HEK293T (cell line): ENCODE measurements at regions not wholly inside any gene's neighbourhood (a gene's known extent, or its start where the extent isn't known, plus 50 kb on each side); places are given as distances from the start of the nearest gene placed in this dataset.

ENCODE experiments used
- ARNT ChIP-seq: fragments of 450-650 bp; IDR thresholded peaks from 2 replicates; pipeline ENCODE4 v1.6.1; 2017; ENCODE audit warnings: mild to moderate bottlenecking
- ELF4 ChIP-seq: fragments of 450-650 bp; IDR thresholded peaks from 2 replicates; pipeline ENCODE4 v1.6.1; 2017; ENCODE audit warnings: antibody characterized with exemption
- FOXA1 ChIP-seq: fragments of 450-650 bp; IDR thresholded peaks from 2 replicates; pipeline ENCODE4 v1.6.1; 2016; ENCODE audit warnings: mild to moderate bottlenecking
- FOXK2 ChIP-seq: fragments of 450-650 bp; IDR thresholded peaks from 2 replicates; pipeline ENCODE4 v1.6.1; 2016; ENCODE audit warnings: mild to moderate bottlenecking
- HDGF ChIP-seq: fragments of 450-650 bp; IDR thresholded peaks from 2 replicates; pipeline ENCODE4 v1.6.1; 2017; ENCODE audit warnings: antibody characterized with exemption, borderline replicate concordance
- L3MBTL2 ChIP-seq: fragments of 450-650 bp; conservative IDR thresholded peaks from 2 replicates; pipeline ENCODE4 v1.6.1; 2016; ENCODE audit warnings: mild to moderate bottlenecking
- LEF1 ChIP-seq: fragments of 450-650 bp; IDR thresholded peaks from 2 replicates; pipeline ENCODE4 v1.6.1; 2017; ENCODE audit warnings: mild to moderate bottlenecking, borderline replicate concordance
- NFRKB ChIP-seq: fragments of 450-650 bp; IDR thresholded peaks from 2 replicates; pipeline ENCODE4 v1.6.1; 2016; ENCODE audit warnings: mild to moderate bottlenecking, moderate library complexity
- SP1 ChIP-seq: fragments of 450-650 bp; IDR thresholded peaks from 2 replicates; pipeline ENCODE4 v1.6.1; 2017
- SUZ12 ChIP-seq: fragments of 450-650 bp; IDR thresholded peaks from 2 replicates; pipeline ENCODE4 v1.6.1; 2016; ENCODE audit warnings: mild to moderate bottlenecking
- TARDBP ChIP-seq: fragments of 450-650 bp; IDR thresholded peaks from 2 replicates; pipeline ENCODE4 v1.6.1; 2016
- ZNF384 ChIP-seq: fragments of 450-650 bp; IDR thresholded peaks from 2 replicates; pipeline ENCODE4 v1.6.1; 2016

DNA sequence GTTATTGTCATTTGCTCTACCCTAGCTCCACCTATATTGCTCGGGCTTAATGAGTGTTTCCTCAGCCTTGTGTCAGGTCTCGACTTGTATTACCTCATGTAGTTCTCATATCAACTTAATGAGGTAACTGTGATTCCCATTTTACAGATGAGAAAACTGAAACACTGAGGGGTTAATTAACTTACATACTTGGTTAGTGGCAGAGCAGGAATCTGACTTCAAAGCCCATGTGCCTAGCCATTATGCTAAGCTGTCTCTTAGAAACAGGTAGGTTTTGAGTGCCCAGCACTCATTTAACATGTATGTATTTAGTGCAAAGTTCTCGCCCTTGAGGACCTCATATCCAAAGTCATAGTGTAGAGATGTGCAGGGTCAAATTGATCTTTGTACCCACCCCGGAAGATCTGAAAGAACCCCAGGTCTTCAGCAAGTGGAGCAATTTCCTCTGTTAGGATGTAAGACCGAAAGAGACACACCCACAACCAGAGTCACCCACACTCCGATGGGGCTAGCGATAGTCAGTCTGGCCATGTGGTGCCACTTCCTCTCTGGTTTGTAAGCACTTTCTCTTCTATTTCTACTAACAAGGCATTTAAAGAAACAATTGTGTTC lies 121.0 kb upstream of the SLC39A10 start:
- TF ChIP-seq NFRKB (no peak), FOXA1 (no peak), TARDBP (no peak), SP1 (no peak), HDGF (no peak), ZNF384 (no peak), SUZ12 (no peak), ARNT (no peak), FOXK2 (no peak), L3MBTL2 (no peak), ELF4 (no peak), LEF1 (no peak)
